ENCODE measurements at regions not wholly inside any gene's neighbourhood (a gene's known extent, or its start where the extent isn't known, plus 50 kb on each side); places are given as distances from the start of the nearest gene placed in this dataset.
"Not testable (repeated sequence)": the region's sequence is repeated elsewhere in the genome, so short reads cannot be mapped to it uniquely, and the experiment has no call there.

DNA sequence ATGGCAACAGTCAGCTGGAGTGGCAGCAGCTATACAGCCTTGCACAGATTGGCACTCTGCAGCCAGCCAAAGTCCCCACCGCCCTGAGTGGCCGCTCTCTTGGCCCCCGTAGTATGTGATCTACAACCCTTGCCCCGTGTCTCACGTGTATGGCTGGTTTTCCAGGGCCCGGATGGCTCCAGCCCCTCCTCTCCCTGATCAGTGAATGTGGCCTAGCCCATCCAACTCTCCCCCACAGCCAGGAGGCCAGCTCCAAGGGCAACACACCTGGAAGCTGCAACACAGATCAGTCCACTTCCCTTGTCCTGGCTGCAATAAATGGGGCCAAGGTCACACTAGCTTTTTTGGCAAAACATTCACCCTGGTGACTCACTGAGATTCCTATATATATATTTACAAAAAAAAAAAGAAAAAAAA, 932.4 kb downstream of the SPATA31A6 start:
- TF ChIP-seq CTCF (optimal IDR thresholded peaks at IDR 0.05 in 1 of 3, IDR thresholded peaks at IDR 0.05 in 1 of 3, conservative IDR thresholded peaks at IDR 0.05 in 1 of 3; ENCODE audit: extremely low read depth in 1 of 3, insufficient read depth in 2 of 3, low read length in 3 of 3); EZH2 (IDR thresholded peaks at IDR 0.05; ENCODE audit: low read length): not testable (repeated sequence)
